GM23338 (cell line): ENCODE measurements at regions not wholly inside any gene's neighbourhood (a gene's known extent, or its start where the extent isn't known, plus 50 kb on each side); places are given as distances from the start of the nearest gene placed in this dataset.

Source experiments
- ATAC-seq: fragments of 200-7000 bp; cut with Tn5 transposase; 3 replicates; pipeline ENCODE4 v1.9.1; 2020
- DNase-seq: peaks from one replicate; pipeline ENCODE4 v3.0.0-alpha.2; 2015; ENCODE audit warnings: low spot score
- H2AFZ ChIP-seq: fragments of 200-600 bp; sonication (generic); 2 replicates; pipeline ENCODE4 v1.8.0; 2016; ENCODE audit warnings: antibody characterized with exemption, mild to moderate bottlenecking, moderate library complexity
- H3F3A ChIP-seq: fragments of 200-600 bp; sonication (generic); replicated peaks from 2 replicates; pipeline ENCODE4 v1.8.0; 2017; ENCODE audit warnings: antibody characterized with exemption, mixed run types, low read depth
- H3K27ac ChIP-seq: fragments of 200-600 bp; sonication (generic); 2 replicates; pipeline ENCODE4 v1.6.1; 2016; ENCODE audit warnings: low read depth
- H3K27me3 ChIP-seq: fragments of 200-600 bp; sonication (generic); 2 replicates; pipeline ENCODE4 v1.8.0; 2016; ENCODE audit warnings: mild to moderate bottlenecking, mixed run types, moderate library complexity; ENCODE audit not compliant: insufficient read depth
- H3K36me3 ChIP-seq: fragments of 200-600 bp; sonication (generic); 2 replicates; pipeline ENCODE4 v1.8.0; 2016; ENCODE audit warnings: mild to moderate bottlenecking; ENCODE audit not compliant: insufficient read depth
- H3K4me1 ChIP-seq: fragments of 200-600 bp; sonication (generic); 2 replicates; pipeline ENCODE4 v1.8.0; 2016; ENCODE audit warnings: mild to moderate bottlenecking, moderate library complexity; ENCODE audit not compliant: insufficient read depth
- H3K4me2 ChIP-seq: fragments of 200-600 bp; sonication (generic); 2 replicates; pipeline ENCODE4 v1.7.1; 2017; ENCODE audit warnings: mixed run types
- H3K4me3 ChIP-seq: fragments of 200-600 bp; sonication (generic); 2 replicates; pipeline ENCODE4 v1.6.1; 2016; ENCODE audit warnings: mixed run types
- H3K79me2 ChIP-seq: fragments of 200-600 bp; sonication (generic); replicated peaks from 2 replicates; pipeline ENCODE4 v1.8.0; 2017; ENCODE audit warnings: mild to moderate bottlenecking; ENCODE audit not compliant: insufficient read depth
- H3K9me2 ChIP-seq: fragments of 200-600 bp; sonication (generic); 2 replicates; pipeline ENCODE4 v1.8.0; 2017; ENCODE audit not compliant: insufficient read depth
- H4K20me1 ChIP-seq: fragments of 200-600 bp; sonication (generic); replicated peaks from 2 replicates; pipeline ENCODE4 v1.8.0; 2017; ENCODE audit warnings: mild to moderate bottlenecking; ENCODE audit not compliant: insufficient read depth
- H3K27ac Mint-ChIP-seq: 2 replicates; pipeline ENCODE4 v1.8.0; 2020; ENCODE audit warnings: inconsistent platforms, mild to moderate bottlenecking, moderate library complexity, mixed read lengths
- H3K27me3 Mint-ChIP-seq: 3 replicates; pipeline ENCODE4 v1.8.0; 2022; ENCODE audit warnings: low read depth, mild to moderate bottlenecking, moderate library complexity, mixed read lengths, inconsistent platforms; ENCODE audit not compliant: insufficient read depth, poor library complexity
- H3K36me3 Mint-ChIP-seq: 3 replicates; pipeline ENCODE4 v1.8.0; 2021; ENCODE audit warnings: low read depth, mild to moderate bottlenecking, inconsistent platforms, moderate library complexity, mixed read lengths
- H3K4me1 Mint-ChIP-seq: 3 replicates; pipeline ENCODE4 v1.8.0; 2020; ENCODE audit warnings: mild to moderate bottlenecking, inconsistent platforms, mixed read lengths
- H3K4me3 Mint-ChIP-seq: 3 replicates; pipeline ENCODE4 v1.8.0; 2021; ENCODE audit warnings: moderate library complexity, mild to moderate bottlenecking, inconsistent platforms, mixed read lengths
- H3K9me3 Mint-ChIP-seq: 3 replicates; pipeline ENCODE4 v1.8.0; 2020; ENCODE audit warnings: moderate library complexity, mild to moderate bottlenecking, inconsistent platforms, mixed read lengths
- JUNB ChIP-seq: IDR thresholded peaks from one replicate; pipeline ENCODE4 v1.6.1; 2016; ENCODE audit warnings: antibody characterized with exemption; ENCODE audit not compliant: unreplicated experiment
- POLR2AphosphoS5 ChIP-seq: IDR thresholded peaks from 2 replicates; pipeline ENCODE4 v1.6.1; 2016; ENCODE audit warnings: antibody characterized with exemption, low read depth
- STAT1 ChIP-seq: IDR thresholded peaks from one replicate; pipeline ENCODE4 v1.6.1; 2016; ENCODE audit warnings: antibody characterized with exemption; ENCODE audit not compliant: unreplicated experiment
- TF ChIP-seq, protein P1 (sequence below): fragments of 250-450 bp; sonication (Bioruptor Pico); IDR thresholded peaks from 2 replicates; pipeline ENCODE4 v1.5.0; 2020; ENCODE audit warnings: mild to moderate bottlenecking, moderate library complexity

DNA sequence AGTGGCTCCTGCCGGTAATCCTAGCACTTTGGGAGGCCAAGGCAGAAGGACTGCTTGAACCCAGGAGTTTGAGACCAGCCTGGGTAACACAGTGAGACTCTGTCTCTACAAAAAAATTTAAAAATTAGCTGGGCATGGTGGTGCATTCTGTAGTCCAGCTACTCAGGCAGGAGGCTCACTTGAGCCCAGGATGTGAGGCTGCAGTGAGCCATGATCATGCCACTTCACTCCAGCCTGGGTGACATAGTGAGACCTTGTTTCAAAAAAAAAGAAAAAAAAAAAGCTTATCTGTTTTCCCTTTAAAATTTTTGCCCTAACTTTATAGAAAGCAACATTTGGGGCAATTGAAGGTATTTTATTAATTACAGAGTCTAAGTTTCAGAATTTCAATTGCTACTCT, 486.0 kb downstream of the BCAT1 start:
- no peak overlapping the region for H3K4me3 Mint-ChIP-seq
- no peak overlapping the region for H3K4me2 ChIP-seq
- DNase-seq = no peak
- no peaks in the 10 kb centered on the region for H3K79me2 ChIP-seq
- peaks cover 2% of the 10 kb centered on the region for H3K27me3 Mint-ChIP-seq
- TF ChIP-seq, protein P1, sequence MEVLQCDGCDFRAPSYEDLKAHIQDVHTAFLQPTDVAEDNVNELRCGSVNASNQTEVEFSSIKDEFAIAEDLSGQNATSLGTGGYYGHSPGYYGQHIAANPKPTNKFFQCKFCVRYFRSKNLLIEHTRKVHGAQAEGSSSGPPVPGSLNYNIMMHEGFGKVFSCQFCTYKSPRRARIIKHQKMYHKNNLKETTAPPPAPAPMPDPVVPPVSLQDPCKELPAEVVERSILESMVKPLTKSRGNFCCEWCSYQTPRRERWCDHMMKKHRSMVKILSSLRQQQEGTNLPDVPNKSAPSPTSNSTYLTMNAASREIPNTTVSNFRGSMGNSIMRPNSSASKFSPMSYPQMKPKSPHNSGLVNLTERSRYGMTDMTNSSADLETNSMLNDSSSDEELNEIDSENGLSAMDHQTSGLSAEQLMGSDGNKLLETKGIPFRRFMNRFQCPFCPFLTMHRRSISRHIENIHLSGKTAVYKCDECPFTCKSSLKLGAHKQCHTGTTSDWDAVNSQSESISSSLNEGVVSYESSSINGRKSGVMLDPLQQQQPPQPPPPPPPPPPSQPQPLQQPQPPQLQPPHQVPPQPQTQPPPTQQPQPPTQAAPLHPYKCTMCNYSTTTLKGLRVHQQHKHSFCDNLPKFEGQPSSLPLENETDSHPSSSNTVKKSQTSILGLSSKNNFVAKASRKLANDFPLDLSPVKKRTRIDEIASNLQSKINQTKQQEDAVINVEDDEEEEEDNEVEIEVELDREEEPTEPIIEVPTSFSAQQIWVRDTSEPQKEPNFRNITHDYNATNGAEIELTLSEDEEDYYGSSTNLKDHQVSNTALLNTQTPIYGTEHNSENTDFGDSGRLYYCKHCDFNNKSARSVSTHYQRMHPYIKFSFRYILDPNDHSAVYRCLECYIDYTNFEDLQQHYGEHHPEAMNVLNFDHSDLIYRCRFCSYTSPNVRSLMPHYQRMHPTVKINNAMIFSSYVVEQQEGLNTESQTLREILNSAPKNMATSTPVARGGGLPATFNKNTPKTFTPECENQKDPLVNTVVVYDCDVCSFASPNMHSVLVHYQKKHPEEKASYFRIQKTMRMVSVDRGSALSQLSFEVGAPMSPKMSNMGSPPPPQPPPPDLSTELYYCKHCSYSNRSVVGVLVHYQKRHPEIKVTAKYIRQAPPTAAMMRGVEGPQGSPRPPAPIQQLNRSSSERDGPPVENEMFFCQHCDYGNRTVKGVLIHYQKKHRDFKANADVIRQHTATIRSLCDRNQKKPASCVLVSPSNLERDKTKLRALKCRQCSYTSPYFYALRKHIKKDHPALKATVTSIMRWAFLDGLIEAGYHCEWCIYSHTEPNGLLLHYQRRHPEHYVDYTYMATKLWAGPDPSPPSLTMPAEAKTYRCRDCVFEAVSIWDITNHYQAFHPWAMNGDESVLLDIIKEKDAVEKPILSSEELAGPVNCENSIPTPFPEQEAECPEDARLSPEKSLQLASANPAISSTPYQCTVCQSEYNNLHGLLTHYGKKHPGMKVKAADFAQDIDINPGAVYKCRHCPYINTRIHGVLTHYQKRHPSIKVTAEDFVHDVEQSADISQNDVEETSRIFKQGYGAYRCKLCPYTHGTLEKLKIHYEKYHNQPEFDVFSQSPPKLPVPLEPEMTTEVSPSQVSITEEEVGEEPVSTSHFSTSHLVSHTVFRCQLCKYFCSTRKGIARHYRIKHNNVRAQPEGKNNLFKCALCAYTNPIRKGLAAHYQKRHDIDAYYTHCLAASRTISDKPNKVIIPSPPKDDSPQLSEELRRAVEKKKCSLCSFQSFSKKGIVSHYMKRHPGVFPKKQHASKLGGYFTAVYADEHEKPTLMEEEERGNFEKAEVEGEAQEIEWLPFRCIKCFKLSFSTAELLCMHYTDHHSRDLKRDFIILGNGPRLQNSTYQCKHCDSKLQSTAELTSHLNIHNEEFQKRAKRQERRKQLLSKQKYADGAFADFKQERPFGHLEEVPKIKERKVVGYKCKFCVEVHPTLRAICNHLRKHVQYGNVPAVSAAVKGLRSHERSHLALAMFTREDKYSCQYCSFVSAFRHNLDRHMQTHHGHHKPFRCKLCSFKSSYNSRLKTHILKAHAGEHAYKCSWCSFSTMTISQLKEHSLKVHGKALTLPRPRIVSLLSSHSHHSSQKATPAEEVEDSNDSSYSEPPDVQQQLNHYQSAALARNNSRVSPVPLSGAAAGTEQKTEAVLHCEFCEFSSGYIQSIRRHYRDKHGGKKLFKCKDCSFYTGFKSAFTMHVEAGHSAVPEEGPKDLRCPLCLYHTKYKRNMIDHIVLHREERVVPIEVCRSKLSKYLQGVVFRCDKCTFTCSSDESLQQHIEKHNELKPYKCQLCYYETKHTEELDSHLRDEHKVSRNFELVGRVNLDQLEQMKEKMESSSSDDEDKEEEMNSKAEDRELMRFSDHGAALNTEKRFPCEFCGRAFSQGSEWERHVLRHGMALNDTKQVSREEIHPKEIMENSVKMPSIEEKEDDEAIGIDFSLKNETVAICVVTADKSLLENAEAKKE (CRISPR knock-in tag) = no peak
- TF ChIP-seq STAT1 (no peak), JUNB (no peak)
- H3F3A ChIP-seq = no peaks in the 10 kb centered on the region
- H3K9me3 Mint-ChIP-seq = no peaks in the 10 kb centered on the region
- H4K20me1 ChIP-seq = no peaks in the 10 kb centered on the region
- 0 out of 2 replicates have a peak, but pooled peaks cover 3% of the 10 kb centered on the region for H3K9me2 ChIP-seq
- H3K36me3 ChIP-seq = no peaks in the 10 kb centered on the region
- ATAC-seq = no peak
- no peak overlapping the region for H3K4me3 ChIP-seq
- H3K36me3 Mint-ChIP-seq = no peaks in the 10 kb centered on the region
- H3K27me3 ChIP-seq = no peaks in the 10 kb centered on the region
- H3K4me1 ChIP-seq = no peaks in the 10 kb centered on the region
- H3K27ac ChIP-seq = no peak overlapping the region
- H3K27ac Mint-ChIP-seq = no peak overlapping the region
- H3K4me1 Mint-ChIP-seq = peaks cover 6% of the 10 kb centered on the region
- H2AFZ ChIP-seq = no peak overlapping the region

DNA sequence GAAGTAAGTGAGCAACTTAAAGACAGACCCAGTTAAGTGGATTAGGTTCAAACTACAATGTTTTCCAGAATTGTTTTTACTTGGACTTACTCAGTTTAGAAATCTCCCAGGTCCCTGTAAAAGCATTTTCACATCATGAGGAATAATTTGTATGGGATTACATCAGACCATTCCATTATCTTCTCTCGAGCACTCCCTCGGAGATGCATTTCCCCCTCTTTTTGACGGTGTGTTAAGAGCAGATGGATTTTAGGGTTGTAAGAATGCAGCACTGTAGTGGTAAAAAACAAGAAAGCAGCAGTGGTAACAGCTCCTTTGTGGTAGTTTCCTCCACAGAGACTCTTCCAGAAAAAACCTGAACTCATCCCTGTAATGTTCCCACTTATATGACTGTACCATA, 488.4 kb downstream of the BCAT1 start:
- ATAC-seq = no peak
- 0 out of 2 replicates have a peak, but pooled peaks cover 3% of the 10 kb centered on the region for H3K9me2 ChIP-seq
- Mint-ChIP-seq H3K4me1 (peaks cover 16% of the 10 kb centered on the region), H3K36me3 (no peaks in the 10 kb centered on the region), H3K9me3 (no peaks in the 10 kb centered on the region), H3K27me3 (no peaks in the 10 kb centered on the region), H3K4me3 (no peak overlapping the region), H3K27ac (no peak overlapping the region)
- no peak overlapping the region for H3K4me3 ChIP-seq
- H2AFZ ChIP-seq = no peak overlapping the region
- H3K79me2 ChIP-seq = no peaks in the 10 kb centered on the region
- H3K4me2 ChIP-seq = no peak overlapping the region
- no peak for DNase-seq
- H4K20me1 ChIP-seq = no peaks in the 10 kb centered on the region
- 0 out of 2 replicates have a peak, but pooled peaks cover 5% of the 10 kb centered on the region for H3K4me1 ChIP-seq
- H3K27me3 ChIP-seq = no peaks in the 10 kb centered on the region
- H3K27ac ChIP-seq = no peak overlapping the region
- H3F3A ChIP-seq = no peaks in the 10 kb centered on the region
- no peaks in the 10 kb centered on the region for H3K36me3 ChIP-seq
- TF ChIP-seq STAT1 = no peak
- no peak for TF ChIP-seq POLR2AphosphoS5
- TF ChIP-seq, protein P1 (CRISPR knock-in tag) = no peak
